ENCODE measurements at regions not wholly inside any gene's neighbourhood (a gene's known extent, or its start where the extent isn't known, plus 50 kb on each side); places are given as distances from the start of the nearest gene placed in this dataset.
A peak's percentile ranks its signal among the peaks of the same experiment; 100 is the strongest.

DNA sequence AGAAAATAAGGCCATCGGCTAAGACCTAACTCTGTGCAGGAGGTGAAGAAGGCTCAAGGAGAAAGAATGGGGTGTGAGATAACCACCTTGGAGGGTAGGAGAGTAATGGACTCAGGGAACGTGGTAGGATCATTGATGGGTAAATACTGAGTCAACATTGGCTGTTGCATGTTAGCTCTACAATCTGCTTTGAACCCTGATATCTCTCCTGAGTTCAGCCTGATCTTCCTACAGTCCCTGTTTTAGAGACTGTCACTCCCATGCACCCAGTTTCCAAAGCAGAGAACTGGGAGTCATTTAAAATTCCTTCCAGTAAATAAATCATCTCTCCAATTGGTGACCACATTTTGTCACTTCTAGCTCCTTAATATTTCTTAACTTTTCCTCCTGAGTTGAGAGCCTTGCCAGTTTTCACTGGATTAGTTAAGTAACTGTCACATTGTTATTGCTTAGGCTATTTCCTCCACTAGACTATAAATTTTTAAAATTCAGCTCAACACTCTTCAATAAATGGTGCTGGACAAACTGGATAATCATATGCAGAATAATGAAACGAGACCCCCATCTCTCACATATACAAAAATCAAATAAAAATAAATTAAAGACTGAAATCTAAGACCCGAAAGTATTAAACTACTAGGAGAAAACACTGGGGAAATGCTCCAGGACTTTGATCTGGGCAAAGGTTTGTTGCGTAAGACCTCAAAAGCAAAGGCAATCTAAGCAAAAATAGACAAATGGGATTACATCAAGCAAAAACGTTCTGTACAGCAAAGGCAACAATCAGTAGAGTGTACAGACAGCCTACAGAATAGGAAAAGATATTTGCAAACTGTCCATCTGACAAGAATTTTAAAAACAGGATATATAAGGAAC is 138.9 kb upstream of the TMEM170B start:
- no peak for TF ChIP-seq CTCF (conservative IDR thresholded peaks at IDR 0.05; ENCODE audit: low read length)
- no peak overlapping the region for H3K4me3 ChIP-seq (ENCODE audit: low read length)
- DNase-seq (ENCODE audit: low read depth): peak; percentile 33

- no peak overlapping the region for H3K4me3 ChIP-seq (ENCODE audit: low read length)
- no peak for TF ChIP-seq CTCF (conservative IDR thresholded peaks at IDR 0.05; ENCODE audit: low read length)
- DNase-seq (ENCODE audit: low read depth): no peak
Measured at GRCh38 chr6:11397622-11398450, 139.7 kb upstream of the TMEM170B start.

DNA sequence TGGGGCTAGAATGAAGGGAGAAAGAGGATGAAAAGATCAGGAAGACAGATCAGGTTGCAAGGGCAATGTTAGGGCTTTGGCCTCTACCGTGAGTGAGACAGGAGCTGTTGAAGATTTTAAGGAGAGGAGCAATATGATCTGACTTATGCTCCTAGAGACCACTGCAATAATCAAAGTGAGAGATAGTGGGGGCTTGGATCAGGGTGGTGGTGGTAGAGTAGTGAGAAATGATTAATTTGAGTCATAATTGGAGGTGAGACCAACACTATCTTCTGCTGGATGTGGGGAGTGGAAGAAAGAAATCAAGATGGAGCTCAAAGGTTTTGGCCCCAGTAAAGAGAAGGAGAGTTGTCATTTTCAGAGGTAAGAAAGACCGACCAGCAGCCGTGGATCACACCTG is 140.7 kb upstream of the TMEM170B start:
- TF ChIP-seq CTCF (conservative IDR thresholded peaks at IDR 0.05; ENCODE audit: low read length): no peak
- H3K4me3 ChIP-seq (ENCODE audit: low read length): no peak overlapping the region
- DNase-seq (ENCODE audit: low read depth): no peak

DNA sequence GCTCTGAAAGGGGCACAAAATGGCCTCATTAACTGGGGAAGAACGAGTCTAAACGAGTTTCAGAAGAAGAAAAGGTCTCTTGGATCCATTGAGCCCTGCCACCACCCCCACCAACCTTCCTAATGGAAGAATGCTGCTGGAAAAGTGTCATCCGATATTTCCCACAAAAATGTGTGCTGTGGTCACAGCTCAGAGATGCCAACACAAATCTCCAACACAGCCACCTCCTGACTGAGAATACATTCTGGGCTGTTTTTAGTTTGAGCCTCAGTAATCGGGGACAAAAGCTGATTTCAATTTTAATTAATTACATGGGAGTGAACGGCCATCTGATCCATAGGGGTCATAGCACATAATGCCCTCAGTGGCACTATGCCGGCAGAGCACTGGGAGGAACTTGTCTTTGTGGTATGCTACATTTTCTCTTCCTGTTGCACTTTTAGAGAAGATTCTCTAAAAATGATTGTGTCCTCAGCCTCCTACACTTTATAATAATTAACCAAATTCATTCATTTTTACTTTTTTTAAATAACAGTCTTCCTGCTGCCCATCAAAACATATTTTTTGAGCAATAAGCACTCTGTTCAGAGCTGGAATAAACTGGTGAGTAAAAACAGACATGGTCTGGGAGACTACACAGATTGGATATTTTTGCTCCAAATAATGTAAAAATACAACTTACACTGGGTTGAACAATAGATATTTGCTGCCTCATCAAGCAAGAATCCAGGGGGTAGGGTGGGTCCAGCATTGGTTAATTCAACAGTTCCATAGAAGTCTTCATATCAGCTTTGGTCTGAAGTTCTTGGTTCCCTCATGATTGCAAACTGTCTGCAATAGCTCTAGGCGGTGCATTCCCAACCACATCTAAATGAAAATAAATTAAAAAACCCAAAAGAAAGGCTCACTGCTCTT is 143.6 kb upstream of the TMEM170B start:
- no peak for TF ChIP-seq CTCF (conservative IDR thresholded peaks at IDR 0.05; ENCODE audit: low read length)
- peak; percentile 74 for DNase-seq (ENCODE audit: low read depth)
- H3K4me3 ChIP-seq (ENCODE audit: low read length): no peak overlapping the region

DNA sequence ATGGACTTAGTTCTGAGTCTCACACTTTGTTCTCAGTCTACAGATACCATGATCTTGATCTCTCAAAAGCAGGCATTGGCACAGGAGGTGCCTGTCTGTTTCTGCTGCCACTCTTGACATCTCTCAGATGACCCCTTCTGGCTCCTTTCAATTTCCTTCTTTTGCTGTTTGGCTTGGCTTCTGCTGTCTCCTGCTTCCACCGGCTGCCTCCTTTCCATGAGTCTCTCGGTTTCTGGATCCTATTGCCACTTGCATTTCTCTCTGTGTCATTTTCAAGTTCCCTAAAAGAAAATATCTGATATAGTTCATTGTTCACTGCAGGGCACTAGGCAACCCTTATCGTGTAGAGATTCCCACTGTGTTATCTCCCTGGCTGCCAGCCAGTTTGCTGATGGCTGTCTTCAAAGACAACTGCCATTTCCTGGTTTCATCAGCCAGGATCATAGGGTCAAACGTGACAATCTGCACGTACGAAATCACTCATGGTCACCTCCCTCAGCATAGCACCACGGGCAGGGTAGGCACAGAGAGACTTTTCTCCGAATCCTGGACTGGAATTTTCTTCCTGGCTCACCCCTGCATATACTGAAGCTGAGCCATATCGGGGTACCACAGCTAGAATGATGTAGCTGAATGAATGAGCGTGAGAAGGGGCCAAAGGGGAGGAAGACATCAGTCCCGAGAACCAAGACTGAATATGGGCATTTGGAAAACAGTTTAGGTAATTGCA is 144.6 kb upstream of the TMEM170B start:
- DNase-seq (ENCODE audit: low read depth): no peak
- TF ChIP-seq CTCF (conservative IDR thresholded peaks at IDR 0.05; ENCODE audit: low read length): no peak
- H3K4me3 ChIP-seq (ENCODE audit: low read length): no peak overlapping the region
